ENCODE measurements at regions not wholly inside any gene's neighbourhood (a gene's known extent, or its start where the extent isn't known, plus 50 kb on each side); places are given as distances from the start of the nearest gene placed in this dataset.

- Histone ChIP-seq H2AFZ (no peak overlapping the region), H3K4me3 (no peak overlapping the region), H3K4me2 (no peak overlapping the region), H3K79me2 (replicated peaks; ENCODE audit: insufficient read depth) (no peaks in the 10 kb centered on the region), H4K20me1 (replicated peaks; ENCODE audit: insufficient read depth) (no peaks in the 10 kb centered on the region), H3K9me2 (ENCODE audit: insufficient read depth) (no peaks in the 10 kb centered on the region), H3K36me3 (ENCODE audit: insufficient read depth) (no peaks in the 10 kb centered on the region), H3K27ac (ENCODE audit: low read depth) (no peak overlapping the region), H3K4me1 (ENCODE audit: insufficient read depth) (no peaks in the 10 kb centered on the region), H3K27me3 (ENCODE audit: insufficient read depth) (no peaks in the 10 kb centered on the region), H3F3A (replicated peaks; ENCODE audit: low read depth) (no peaks in the 10 kb centered on the region)
- DNase-seq (ENCODE audit: low spot score) (no peak), ATAC-seq (no peak)
- Mint-ChIP-seq H3K4me3 (no peak overlapping the region), H3K27me3 (ENCODE audit: insufficient read depth, low read depth, poor library complexity) (peaks cover 2% of the 10 kb centered on the region), H3K4me1 (peaks cover 3% of the 10 kb centered on the region; the same call in 2 of the 3 replicates), H3K36me3 (ENCODE audit: low read depth) (no peaks in the 10 kb centered on the region), H3K27ac (no peak overlapping the region), H3K9me3 (peaks cover 3% of the 10 kb centered on the region; the same call in 2 of the 3 replicates)
- TF ChIP-seq ZNF114 (CRISPR knock-in tag; IDR thresholded peaks at IDR 0.05) = no peak
Observed at GRCh38 chr13:65601855-65602254, 1628.3 kb downstream of the PCDH9 start.

GRCh38 chr13:65600702-65601101 lies 1629.4 kb downstream of the PCDH9 start:
- Mint-ChIP-seq H3K27me3 (ENCODE audit: insufficient read depth, low read depth, poor library complexity) (peaks cover 2% of the 10 kb centered on the region), H3K36me3 (ENCODE audit: low read depth) (no peaks in the 10 kb centered on the region), H3K4me3 (no peak overlapping the region), H3K4me1 (peaks cover 3% of the 10 kb centered on the region; the same call in 2 of the 3 replicates), H3K9me3 (peaks cover 3% of the 10 kb centered on the region; the same call in 2 of the 3 replicates), H3K27ac (no peak overlapping the region)
- H3K36me3 ChIP-seq (ENCODE audit: insufficient read depth) = no peaks in the 10 kb centered on the region
- H3K79me2 ChIP-seq (replicated peaks; ENCODE audit: insufficient read depth) = no peaks in the 10 kb centered on the region
- H3K27me3 ChIP-seq (ENCODE audit: insufficient read depth) = no peaks in the 10 kb centered on the region
- no peak for DNase-seq (ENCODE audit: low spot score)
- H3K4me2 ChIP-seq = no peak overlapping the region
- H3K4me3 ChIP-seq = no peak overlapping the region
- H3K4me1 ChIP-seq (ENCODE audit: insufficient read depth) = no peaks in the 10 kb centered on the region
- TF ChIP-seq NANOG (IDR thresholded peaks at IDR 0.05; ENCODE audit: borderline replicate concordance) = no peak
- TF ChIP-seq CREB1 (CRISPR knock-in tag; IDR thresholded peaks at IDR 0.05; ENCODE audit: low read depth) = no peak
- ATAC-seq = no peak
- no peaks in the 10 kb centered on the region for H3F3A ChIP-seq (replicated peaks; ENCODE audit: low read depth)
- no peak overlapping the region for H2AFZ ChIP-seq
- H4K20me1 ChIP-seq (replicated peaks; ENCODE audit: insufficient read depth) = no peaks in the 10 kb centered on the region
- no peaks in the 10 kb centered on the region for H3K9me2 ChIP-seq (ENCODE audit: insufficient read depth)
- H3K27ac ChIP-seq (ENCODE audit: low read depth) = no peak overlapping the region

GRCh38 chr13:65597839-65598818 lies 1632.0 kb downstream of the PCDH9 start:
- Mint-ChIP-seq H3K4me3 (no peak overlapping the region), H3K27me3 (ENCODE audit: insufficient read depth, low read depth, poor library complexity) (peaks cover 2% of the 10 kb centered on the region), H3K4me1 (peaks cover 3% of the 10 kb centered on the region; the same call in 2 of the 3 replicates), H3K27ac (no peak overlapping the region), H3K36me3 (ENCODE audit: low read depth) (no peaks in the 10 kb centered on the region), H3K9me3 (peaks cover 3% of the 10 kb centered on the region; the same call in 1 of the 3 replicates)
- Histone ChIP-seq H3F3A (replicated peaks; ENCODE audit: low read depth) (no peaks in the 10 kb centered on the region), H4K20me1 (replicated peaks; ENCODE audit: insufficient read depth) (no peaks in the 10 kb centered on the region), H3K9me2 (ENCODE audit: insufficient read depth) (no peaks in the 10 kb centered on the region), H3K4me2 (no peak overlapping the region), H2AFZ (no peak overlapping the region), H3K4me3 (no peak overlapping the region), H3K27me3 (ENCODE audit: insufficient read depth) (no peaks in the 10 kb centered on the region), H3K27ac (ENCODE audit: low read depth) (no peak overlapping the region), H3K36me3 (ENCODE audit: insufficient read depth) (no peaks in the 10 kb centered on the region), H3K4me1 (ENCODE audit: insufficient read depth) (no peaks in the 10 kb centered on the region), H3K79me2 (replicated peaks; ENCODE audit: insufficient read depth) (no peaks in the 10 kb centered on the region)
- DNase-seq (ENCODE audit: low spot score) = no peak
- ATAC-seq = no peak
- TF ChIP-seq ZNF462 (CRISPR knock-in tag; IDR thresholded peaks at IDR 0.05) = no peak
- TF ChIP-seq ETS1 (IDR thresholded peaks at IDR 0.05) = no peak
- TF ChIP-seq CTCF (conservative IDR thresholded peaks at IDR 0.05; ENCODE audit: low read depth in 2 of 2) = no peak

All from GM23338 (cell line).